Body of pancreas (tissue), 4 donors: ENCODE measurements at regions not wholly inside any gene's neighbourhood (a gene's known extent, or its start where the extent isn't known, plus 50 kb on each side); places are given as distances from the start of the nearest gene placed in this dataset.

Experiments
- CTCF ChIP-seq, 7 experiments: fragments of 450-650 bp in 4 of 7; fragments of 200-600 bp in 3 of 7; sonication (generic) in 3 of 7; IDR thresholded peaks; one replicate each; pipeline ENCODE4 v1.5.1; 2016 to 2019; ENCODE audit warnings: antibody characterized with exemption in 7 of 7
- POLR2A ChIP-seq, 3 donors: fragments of 450-650 bp; IDR thresholded peaks; one replicate each; pipeline ENCODE4 v1.6.1; 2016; ENCODE audit warnings: antibody characterized with exemption in 3 of 3, mild to moderate bottlenecking in 2 of 3

GRCh38 chr16:63960321-63960720, 1161.5 kb downstream of the CDH11 start:
- TF ChIP-seq CTCF (IDR thresholded peaks at IDR 0.05) (no peak), POLR2A (IDR thresholded peaks at IDR 0.05) (no peak)
